GM21367 (cell line): ENCODE measurements at regions not wholly inside any gene's neighbourhood (a gene's known extent, or its start where the extent isn't known, plus 50 kb on each side); places are given as distances from the start of the nearest gene placed in this dataset.

Experiments
- ATAC-seq: cut with Tn5 transposase; IDR thresholded peaks from one replicate; pipeline ENCODE4 v1.9.1; 2021; ENCODE audit not compliant: unreplicated experiment

DNA sequence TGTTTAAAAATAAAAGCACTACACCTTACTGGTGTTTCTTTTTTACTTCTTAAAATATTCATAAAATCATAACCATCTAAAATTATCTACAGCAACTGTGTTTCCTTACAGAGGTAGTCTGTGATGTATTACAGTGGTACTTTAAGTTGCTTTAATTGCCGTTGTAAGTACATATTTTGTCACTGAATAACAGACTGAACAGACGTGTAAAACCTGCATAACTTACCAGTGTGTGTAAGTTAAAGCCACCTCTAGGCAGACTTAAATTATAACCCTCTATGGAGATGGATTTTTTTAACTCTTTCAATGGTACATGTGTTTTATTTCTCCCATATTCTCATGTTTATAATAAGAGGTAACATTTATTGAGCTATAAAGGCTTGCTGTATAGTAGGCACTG, 166.8 kb downstream of the NR4A2 start:
- ATAC-seq, result no peak

DNA sequence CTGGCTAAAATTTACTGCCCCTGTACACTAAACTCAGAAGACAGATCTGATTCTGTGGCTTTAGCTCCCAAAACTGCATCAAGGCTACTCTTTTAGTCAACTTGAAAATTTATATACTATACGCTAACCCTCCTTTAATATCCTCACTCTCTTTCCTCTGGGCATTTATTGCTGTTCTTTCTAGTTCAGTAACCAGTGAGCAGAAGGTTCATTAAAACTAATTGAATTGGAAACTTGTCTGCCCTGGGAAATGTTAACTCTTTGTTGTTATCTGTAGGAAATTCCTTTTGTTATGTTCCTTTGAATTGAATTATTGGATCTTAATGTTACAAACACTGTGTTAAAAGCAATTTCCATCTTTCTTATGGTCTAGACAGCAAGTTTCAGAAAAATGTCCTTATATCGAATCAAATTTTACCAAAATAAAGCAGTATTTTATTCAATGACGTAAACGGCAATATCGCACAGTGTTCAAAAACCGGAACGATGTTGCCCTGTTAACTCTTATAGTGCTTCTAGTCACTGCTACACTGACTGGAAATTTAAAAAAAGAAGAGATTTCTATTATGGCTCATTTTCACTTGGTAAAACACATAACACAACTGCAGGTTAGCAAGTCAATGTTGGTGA, 168.3 kb downstream of the NR4A2 start:
- no peak for ATAC-seq

DNA sequence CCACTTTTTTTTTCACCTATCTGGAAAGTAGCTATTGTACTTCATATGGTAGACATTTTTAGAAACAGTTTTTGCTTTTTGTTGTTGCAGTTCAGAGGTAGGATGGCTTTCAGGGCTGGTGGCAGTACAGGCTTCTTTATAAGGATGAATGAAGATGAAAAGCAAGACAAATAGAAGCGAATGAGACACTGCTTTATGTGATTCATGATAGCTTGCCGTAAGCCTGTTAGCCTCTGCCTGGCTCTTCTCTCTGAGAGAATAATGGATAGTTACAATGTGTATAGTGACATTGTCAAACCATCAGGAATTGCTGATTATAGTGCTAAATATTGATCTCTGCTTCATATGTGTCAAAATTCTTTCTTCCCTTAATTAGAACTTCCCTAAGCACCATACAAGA, 173.7 kb downstream of the NR4A2 start:
- no peak for ATAC-seq

DNA sequence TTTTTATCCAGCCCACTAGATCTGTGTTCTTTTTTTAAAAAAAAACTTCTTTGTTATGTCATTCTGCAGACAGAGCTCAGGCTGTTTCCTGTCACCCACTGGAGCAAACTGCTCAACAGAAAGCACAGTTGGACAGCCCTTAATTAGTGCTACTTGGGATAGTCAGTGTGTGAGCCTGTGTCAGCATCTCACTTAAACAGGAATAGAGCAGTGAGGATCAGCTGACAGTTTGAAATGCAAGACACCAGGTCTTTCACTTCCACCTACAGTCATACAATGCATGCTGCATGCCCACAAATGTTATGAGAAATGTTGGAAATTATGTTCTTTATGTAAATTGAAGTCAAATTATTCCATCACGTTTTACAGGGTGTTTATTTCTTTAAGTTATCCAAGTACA, 174.9 kb downstream of the NR4A2 start:
- ATAC-seq, result no peak

DNA sequence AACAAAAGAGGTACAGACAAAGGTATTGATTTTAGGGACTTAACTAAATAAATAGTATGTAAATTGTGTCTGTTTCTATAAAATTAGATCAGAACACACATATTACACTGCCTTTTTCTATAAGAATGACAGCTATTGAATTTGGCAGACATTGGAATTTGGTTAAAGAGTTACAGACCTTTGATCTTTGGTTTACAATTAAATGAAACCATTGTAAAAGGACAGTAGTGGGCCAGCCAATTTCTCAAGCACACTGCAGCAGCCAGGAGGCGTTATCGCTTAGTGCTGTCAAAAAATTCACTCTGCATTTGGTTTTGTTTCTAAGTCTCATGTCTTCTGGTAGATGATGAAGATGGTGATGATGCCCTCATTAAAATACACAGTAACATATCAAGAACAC, 175.9 kb downstream of the NR4A2 start:
- no peak for ATAC-seq

DNA sequence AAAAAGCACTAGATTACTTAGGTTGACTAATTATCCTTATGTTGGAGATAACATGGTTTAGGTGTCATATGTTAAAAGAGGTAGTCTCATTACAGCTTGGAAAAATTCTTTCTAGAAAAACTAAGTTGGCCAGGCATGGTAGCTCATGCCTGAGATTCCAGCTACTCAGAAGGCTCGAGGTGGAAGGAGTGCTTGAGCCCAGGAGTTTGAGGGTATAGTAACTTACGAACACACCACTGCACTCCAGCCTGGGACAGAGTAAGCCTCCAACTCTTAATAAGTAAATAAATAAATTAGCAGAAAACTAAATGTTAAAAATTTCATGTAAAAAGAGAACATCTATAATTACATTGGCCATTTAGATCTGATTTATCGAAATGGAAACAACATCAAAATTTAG, 177.2 kb downstream of the NR4A2 start:
- ATAC-seq, result no peak

DNA sequence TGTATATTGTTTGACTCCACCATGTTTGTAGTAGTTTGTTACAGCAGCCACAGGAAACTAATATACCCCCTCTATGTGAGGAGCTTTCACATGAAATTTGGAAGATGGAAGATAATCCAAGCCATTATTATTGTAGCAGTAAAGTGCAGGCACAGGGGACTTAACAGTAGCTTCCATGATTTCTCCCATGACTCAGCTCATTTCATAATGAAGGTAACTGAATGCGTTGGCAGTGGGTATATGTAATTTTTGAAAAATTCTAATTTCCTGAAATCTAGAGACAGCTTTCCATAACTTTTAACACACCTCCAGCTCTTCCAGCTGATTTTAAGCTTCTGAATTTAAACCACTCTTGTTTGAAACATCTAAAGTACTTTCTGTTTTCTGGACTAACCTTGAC, 181.2 kb downstream of the NR4A2 start:
- ATAC-seq, result no peak

DNA sequence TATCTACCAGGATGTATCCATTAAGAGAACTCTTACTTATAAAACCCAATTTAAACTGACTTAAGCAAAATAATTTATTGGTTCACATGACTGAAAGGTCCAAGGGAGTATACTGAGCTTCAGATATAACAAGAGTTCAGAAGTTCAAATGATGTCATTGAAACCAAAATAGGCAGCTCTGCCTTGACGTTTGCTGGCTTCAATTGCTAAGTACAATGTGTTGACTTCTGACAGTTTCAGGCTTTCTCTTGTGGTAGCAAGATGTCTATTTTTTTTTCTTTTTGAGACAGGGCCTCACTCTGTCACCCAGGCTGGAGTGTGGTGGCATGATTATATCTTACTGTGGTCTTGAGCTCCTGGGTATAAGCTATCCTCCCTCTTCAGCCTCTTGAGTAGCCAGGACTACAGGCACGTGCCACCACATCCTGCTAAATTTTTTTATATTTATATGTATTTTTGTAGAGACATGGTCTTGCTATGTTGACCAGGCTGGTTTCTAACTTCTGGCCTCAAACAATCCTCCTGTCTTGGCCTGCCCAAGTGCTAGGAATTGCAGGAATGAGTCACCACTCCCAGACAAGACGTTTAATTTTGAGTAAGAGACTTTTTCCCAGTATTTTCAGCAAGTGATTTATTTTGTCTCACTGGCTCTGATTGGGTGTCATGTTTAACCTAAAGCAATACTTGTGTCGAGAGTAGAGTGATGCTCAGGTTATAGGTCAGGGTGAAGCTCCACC, 184.8 kb downstream of the NR4A2 start:
- ATAC-seq, result no peak

DNA sequence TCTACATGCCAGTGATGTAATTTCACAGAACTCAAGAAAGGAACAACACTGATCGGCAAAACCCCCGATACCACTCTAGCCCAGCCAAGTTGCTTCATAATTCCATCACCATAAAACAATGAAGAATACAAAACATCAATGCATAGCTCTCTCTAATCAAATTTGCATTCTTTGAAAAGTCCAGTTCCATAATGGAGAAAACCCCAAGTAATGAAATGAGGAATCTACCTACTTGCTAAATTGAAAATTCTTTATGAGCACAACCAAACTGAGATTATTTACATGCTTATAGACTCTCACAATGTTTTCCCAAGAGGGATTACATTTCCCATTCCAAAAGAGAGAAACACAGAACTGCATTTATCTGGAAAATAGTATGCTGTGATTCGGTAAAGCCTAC, 186.5 kb downstream of the NR4A2 start:
- ATAC-seq, result no peak

DNA sequence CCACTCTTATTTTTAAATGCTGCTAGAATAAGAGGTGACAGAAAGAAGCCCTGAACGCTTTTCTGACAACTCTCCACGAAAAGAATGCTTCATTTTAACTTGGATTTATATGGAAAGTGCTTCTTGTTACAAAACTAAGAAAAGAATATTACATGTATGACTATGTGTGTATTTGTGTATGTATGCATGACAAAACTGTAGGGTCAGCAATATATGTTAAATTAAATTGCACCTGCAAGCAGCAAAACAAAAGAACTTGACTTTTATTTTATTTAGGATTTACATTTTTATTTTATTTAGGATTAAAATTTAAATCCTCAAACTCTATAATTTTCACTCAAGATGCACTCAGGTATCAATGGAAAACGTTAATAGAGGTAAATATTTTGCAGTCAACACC, 187.1 kb downstream of the NR4A2 start:
- ATAC-seq, result no peak

DNA sequence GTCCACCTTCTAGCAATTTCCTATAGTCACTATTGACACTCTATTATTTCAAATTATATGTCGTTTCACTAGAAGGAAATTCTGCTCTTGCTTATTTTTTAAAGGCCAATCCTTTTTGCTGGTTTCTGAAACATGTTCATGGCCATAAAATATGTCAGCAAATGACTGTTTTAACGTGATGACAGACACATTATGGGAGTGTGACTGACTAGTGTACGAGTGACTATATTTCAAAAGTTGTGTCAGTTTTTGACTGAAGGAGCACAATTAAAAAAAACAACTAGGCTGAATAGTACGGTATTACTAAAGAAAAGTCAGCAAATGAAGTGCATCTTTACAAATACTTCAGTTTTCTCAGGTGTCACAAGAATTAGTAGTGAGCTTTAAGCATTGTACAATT, 196.0 kb downstream of the NR4A2 start:
- ATAC-seq, result no peak

DNA sequence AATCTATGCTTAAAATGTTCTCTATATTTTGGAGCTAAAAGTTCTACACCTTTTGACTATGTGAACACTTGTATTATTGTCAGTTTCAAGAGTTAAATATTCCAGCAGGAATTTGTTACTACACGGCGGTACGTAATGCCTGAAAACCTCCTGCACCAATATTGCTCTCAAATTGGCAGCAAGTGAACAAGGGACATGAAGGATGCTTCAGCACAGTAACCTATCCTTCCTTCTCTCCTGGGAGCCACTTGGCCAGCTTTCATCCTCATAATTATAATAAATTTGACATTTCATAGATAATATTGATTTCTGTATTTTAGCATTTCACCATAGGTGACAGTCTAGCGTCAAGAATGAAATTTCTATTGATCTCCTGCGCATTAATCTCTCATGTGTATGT, 197.6 kb downstream of the NR4A2 start:
- no peak for ATAC-seq

DNA sequence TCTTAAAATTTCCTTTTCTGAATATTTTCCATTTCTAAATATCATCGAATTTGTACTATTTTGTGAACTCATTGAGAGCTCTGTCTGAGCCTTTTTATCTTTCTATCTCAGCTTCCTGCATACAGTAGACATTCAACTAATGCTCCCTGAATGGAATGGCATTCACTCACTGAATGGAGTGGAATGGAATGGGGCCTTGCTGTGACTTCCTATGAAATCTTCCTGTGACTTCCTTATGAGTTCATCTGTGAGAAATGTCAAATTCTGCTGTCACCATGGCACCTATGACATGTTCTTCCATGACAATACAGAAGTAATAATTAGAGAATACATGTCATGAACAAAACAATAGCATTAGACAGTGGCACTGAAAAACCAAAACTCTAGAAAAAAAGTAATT, 199.6 kb downstream of the NR4A2 start:
- no peak for ATAC-seq

DNA sequence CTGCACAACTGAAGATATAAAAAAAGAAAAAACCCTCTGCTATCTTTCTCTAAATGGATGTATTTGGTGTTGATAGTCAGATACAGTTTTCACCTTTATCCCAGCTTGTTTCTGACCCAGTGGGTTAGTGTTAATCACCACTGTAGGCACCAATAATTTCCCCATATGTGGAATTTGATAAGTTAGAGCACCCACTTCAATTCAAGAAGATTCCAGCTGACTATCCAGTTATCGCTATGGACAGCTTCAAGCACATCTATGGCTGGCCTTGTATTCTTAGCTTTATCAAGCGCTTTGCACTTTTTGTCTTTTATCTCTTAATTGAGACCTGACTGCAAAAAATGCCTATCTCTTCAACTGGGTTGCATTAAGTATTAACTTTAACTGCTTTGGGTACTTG, 200.4 kb downstream of the NR4A2 start:
- ATAC-seq, result no peak

DNA sequence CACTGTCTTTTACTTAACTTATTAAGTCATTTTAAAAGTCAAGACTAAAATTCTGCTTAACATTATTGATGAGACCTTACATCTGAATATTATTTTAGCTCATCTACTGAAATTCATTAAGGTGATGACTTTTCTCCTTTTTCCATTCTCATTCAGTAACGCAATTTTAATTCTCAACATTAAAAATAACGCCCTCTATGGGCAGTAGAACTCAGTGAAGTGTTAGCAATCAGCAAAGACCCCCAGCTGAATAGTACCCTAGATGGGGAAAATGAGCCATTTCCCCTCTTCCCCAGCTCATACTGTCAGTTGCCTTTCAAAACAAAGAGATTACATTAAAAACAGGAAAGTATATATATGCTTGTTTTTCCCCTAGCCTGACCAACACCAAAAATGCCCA, 203.3 kb downstream of the NR4A2 start:
- ATAC-seq, result no peak

DNA sequence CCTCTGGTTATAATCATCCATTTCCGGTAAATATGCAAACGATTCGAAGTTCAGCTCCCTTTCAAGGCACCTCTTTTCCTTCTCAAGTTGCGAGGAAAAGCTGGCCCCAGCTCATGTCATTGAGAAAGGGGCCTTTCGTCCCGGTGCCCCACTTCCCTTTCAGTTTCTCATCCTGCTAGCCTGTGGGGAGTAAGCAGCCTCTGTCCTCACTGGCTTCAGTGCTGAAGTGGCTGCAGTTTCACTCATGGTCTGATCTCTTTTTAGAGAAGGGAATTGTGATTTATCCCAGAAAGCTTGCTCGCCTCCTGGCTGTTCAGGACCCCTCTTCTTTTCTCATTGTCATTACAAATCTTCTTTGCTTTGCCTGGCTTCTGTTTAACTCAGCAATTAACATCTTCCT, 207.5 kb downstream of the NR4A2 start:
- ATAC-seq, result no peak

DNA sequence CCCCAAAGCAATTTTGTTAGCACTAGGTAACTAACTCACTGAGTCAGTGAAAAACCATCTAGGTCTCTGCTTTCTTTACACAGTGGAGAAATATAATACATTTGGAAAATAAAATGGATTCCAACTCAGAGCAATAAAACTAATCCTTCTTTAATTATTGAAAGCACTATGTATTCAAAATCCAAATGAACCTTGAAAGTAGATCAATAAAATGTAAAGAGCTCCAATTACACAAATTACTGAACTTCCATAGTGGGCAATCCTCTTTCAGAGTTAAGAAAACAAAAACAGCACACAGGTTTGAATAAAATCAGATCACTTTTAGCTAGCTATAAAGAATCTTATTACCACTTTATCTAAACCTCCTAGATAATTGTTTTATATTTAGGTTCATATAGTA, 208.1 kb downstream of the NR4A2 start:
- no peak for ATAC-seq

DNA sequence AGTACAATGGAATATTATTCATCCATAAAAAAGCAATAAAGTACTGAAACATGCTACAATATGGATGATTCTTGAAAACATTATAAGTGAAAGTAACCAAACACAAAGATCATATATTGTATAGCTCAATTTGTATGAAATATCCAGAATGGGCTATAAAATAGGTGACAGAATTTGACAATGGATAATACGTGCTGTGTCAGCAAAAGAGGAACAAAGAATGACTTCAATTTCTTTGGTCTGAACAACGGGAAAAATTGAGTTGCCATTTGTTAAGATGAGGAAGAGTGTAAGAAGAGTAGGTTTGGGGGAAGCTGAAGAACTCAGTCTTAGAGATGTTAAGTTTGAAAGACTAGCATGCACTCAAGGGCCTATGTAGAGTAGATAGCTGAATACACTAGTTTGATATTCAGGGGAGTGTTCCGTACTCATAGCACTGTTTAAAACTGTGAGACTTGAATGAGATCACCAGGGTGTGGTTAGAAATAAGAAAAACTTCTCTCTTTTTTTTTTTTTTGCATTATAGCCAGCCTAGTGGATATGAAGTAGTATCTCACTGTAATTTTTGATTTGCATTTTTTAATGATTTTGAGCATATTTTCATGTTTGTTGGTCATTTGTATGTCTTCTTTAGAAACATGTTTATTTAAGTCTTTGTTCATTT, 213.6 kb downstream of the NR4A2 start:
- no peak for ATAC-seq

DNA sequence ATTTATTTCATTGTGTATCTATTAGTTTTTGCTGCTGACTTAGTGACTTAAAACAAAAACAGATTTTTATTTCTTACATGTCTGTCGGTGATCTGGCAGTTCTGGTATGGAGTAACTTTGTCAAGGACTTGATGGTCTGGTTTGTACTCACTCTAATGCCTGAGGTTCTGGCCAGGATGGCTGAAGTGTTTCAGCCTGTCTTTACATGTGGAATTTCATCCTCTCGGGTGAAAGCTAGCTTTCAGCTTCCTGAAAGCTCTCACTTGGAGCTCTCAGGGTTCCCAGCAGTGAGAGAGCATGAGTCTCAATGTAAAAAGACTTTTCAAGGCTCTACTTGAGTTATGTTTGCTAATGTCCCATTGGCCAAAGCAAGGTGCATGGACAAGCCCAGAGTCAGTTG, 216.4 kb downstream of the NR4A2 start:
- ATAC-seq, result no peak

DNA sequence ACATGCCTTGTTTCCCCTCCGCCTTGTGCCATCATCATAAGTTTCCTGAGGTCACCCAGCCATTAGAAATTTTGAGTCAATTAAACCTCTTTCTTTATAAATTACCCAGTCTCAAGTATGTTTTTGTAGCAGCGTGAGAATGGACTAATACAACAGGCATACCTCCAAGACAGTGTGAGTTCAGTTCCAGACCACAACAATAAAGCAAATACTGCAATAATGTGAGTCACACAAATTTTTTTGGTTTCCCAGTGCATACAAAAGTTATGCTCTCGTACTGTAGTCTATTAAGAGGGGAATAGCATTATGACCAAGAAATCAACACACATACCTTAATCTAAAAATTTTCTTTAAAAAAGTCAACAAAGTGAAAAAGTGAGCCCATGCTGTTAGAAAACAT, 217.2 kb downstream of the NR4A2 start:
- no peak for ATAC-seq

DNA sequence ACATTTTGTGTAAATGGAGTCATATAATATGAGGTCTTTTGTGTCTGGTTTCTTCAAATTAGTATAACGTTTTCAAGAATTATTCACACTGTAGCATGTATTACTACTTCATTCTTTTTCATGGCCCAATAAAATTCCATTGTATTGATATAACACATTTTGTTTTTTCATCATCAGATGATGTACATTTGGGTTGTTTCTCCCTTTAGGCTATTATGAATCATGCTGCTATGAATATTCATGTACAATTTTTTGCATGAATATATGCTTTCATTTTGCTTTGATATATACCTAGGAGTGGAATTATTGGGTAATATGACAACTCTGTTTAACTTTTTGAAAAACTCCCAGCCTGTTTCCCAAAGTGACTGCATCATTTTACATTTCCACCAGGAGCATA, 220.2 kb downstream of the NR4A2 start:
- no peak for ATAC-seq

DNA sequence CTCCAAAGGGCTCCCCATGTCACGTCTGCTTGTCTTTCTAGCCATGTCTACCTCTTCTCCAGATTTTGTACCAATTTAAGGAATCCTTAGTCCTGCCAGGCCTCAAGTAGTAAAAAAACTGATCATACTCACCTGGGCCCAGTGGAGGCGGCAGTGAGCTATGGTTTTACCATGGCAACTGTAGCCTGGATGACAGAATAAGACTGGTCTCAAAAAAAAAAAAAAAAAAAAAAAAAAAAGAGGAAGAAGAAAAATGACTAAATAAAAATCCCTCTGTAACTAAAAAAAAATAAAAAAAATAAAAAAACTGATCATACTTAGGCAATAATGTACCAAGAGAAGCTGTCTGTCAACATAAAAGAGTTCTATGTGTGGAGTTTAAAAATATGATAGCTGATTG, 221.6 kb downstream of the NR4A2 start:
- ATAC-seq, result peak; percentile 99

DNA sequence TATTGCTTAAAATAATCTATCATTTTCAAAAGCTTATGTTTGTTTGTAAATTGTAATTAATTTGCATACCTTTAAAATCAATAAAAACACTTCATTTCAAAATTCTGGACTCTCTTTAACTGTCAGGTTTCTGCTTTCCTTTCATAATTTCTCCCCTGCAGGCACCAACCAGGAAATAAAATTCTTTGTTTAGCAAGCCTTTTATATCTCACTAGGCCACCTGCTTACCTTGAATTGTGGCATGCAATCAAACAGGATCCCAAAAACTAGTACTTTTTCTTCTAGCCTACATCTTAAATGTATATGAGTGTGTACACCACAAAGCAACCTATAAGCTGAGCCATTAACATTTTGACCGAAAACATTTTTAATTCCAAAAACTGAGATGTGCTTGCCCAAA, 233.1 kb downstream of the NR4A2 start:
- no peak for ATAC-seq
